NCI-H1417 (cell line): ENCODE measurements at regions not wholly inside any gene's neighbourhood (a gene's known extent, or its start where the extent isn't known, plus 50 kb on each side); places are given as distances from the start of the nearest gene placed in this dataset.

Source experiments
- DNase-seq, 3 experiments: peaks; one replicate each; lab custom pipeline; 2025; lab: John Stamatoyannopoulos, UW

GRCh38 chr2:15734674-15735483 lies 143.2 kb downstream of the DDX1 start:
- no peak for DNase-seq

- no peak for DNase-seq
These were observed 144.0 kb downstream of the DDX1 start for GRCh38 chr2:15735484-15736326.

GRCh38 chr2:15736396-15737180 lies 144.9 kb downstream of the DDX1 start:
- DNase-seq = no peak

GRCh38 chr2:15737314-15738224 lies 145.9 kb downstream of the DDX1 start:
- no peak for DNase-seq

- no peak for DNase-seq
These were observed 146.5 kb downstream of the DDX1 start for GRCh38 chr2:15738225-15738546.

- no peak for DNase-seq
These were observed 147.3 kb downstream of the DDX1 start for GRCh38 chr2:15738943-15739342.

- no peak for DNase-seq
These were observed 153.2 kb downstream of the DDX1 start for GRCh38 chr2:15744820-15745219.

- no peak for DNase-seq
These were observed 153.7 kb downstream of the DDX1 start for GRCh38 chr2:15745350-15745749.

GRCh38 chr2:15745907-15746702 lies 154.4 kb downstream of the DDX1 start:
- DNase-seq = no peak

- no peak for DNase-seq
These were observed 155.3 kb downstream of the DDX1 start for GRCh38 chr2:15746703-15747550.

- DNase-seq = no peak
These were observed 156.2 kb downstream of the DDX1 start for GRCh38 chr2:15747603-15748471.

- no peak for DNase-seq
These were observed 157.2 kb downstream of the DDX1 start for GRCh38 chr2:15748736-15749323.

GRCh38 chr2:15749460-15750432 lies 158.1 kb downstream of the DDX1 start:
- DNase-seq = no peak

GRCh38 chr2:15750433-15750814 lies 158.8 kb downstream of the DDX1 start:
- no peak for DNase-seq

- DNase-seq = no peak
These were observed 159.2 kb downstream of the DDX1 start for GRCh38 chr2:15750822-15751329.

- DNase-seq = no peak
These were observed 159.8 kb downstream of the DDX1 start for GRCh38 chr2:15751477-15751876.
